A204.1 (cell line): ENCODE measurements at regions not wholly inside any gene's neighbourhood (a gene's known extent, or its start where the extent isn't known, plus 50 kb on each side); places are given as distances from the start of the nearest gene placed in this dataset.
A peak's percentile ranks its signal among the peaks of the same experiment; 100 is the strongest.
"Not testable (repeated sequence)": the region's sequence is repeated elsewhere in the genome, so short reads cannot be mapped to it uniquely, and the experiment has no call there.

ENCODE experiments used
- FAIRE-seq: peaks from 2 replicates; lab custom pipeline; 2012; peaks lifted over from hg19 to GRCh38; lab: Jason Lieb, UNC

- peak; percentile 70 for FAIRE-seq
Measured at GRCh38 chr9:589723-590122, 251.8 kb upstream of the DMRT1 start.

GRCh38 chr9:591292-591691 lies 250.2 kb upstream of the DMRT1 start:
- no peak for FAIRE-seq

DNA sequence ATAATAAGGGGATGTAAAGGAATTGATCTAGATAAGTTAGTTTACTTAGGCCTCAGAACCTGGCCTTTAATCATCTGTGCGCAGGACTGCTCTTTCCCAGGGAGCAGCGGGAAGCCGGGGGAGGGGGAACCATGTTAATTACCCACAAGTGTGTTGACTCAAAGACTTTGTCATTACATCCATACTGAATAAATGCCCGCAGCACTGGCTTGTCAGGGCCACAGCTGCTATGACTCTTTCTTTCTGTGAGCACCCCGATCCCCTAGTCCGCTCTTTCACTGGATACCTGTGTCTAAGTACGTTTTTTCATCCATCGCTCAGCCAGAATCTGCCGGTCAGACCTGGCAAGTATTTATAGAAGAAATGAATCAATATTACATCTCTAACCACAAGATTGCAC lies 249.3 kb upstream of the DMRT1 start:
- FAIRE-seq = peak; percentile 9

DNA sequence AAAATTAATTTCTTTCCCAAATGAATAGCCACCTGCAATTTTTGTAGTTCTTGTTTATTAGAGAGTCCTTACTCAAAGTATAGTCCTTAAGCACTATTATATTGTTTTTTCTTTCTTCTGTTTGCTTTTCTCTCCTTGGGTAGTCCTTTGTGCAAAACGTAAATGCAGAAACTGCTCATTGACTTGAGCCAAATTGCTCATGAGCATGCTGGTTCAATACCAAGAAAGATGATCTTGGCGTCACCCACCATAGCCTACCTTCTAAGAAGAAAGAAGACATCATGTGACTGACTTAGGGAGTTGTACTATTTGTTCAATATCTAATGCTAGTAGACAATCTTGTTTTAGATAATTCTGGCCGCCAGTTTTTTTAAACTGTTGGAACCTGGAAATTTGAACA lies 248.8 kb upstream of the DMRT1 start:
- no peak for FAIRE-seq

DNA sequence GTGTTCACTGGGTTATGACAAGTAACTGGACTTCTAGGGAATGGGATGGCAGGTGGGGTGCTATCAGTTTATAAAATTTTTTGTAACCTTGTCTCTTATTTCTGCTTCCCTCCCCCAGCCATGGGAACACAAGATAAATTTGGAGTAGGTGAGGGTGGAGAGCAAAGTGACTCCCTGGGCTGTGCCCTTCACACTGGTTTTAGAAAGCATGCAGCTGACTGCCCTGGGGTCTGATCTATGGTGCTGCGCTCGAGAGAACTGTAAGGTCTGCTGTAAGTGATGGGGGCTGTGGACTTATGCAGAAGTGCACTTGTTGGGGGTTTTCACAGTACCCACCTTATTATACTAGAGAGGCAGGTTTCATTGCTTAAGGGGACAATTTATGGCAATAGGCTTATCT lies 247.7 kb upstream of the DMRT1 start:
- FAIRE-seq = no peak

DNA sequence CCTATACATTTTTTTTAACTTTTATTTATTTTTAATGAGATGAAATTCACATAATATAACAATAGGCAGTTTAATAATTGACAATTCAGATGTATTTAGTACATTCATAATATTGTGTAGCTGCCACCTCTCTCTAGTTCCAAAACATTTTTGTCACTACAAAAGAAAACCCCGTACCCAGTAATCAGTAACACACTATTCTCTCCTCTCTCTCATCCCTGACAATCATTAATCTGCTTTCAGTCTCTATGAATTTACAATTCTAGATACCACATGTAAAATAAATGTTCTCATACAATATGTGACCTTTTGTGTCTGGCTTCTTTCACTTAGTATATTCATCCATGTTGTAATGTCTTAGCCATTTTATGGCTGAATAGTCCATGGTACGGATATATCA lies 244.8 kb upstream of the DMRT1 start:
- FAIRE-seq = no peak

GRCh38 chr9:600006-600405 lies 241.5 kb upstream of the DMRT1 start:
- no peak for FAIRE-seq

DNA sequence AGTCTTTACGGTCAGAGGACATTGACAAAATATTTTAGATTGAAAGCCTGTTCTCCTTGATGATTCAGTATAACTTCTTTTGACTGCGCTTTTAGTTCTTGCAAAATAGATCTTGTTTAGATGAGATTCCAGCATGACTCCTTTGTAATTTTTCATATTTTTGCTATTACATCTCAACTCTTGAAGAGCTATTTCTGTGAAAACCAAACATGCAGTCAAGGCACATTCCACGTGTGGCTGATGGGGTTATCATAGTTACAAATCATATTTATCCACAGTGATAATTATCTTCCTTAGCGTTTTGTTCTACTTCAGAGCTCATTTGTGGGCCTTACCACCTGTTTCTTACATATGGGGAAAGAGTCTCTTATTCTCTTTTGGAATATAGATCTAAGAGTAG lies 238.8 kb upstream of the DMRT1 start:
- FAIRE-seq = no peak

DNA sequence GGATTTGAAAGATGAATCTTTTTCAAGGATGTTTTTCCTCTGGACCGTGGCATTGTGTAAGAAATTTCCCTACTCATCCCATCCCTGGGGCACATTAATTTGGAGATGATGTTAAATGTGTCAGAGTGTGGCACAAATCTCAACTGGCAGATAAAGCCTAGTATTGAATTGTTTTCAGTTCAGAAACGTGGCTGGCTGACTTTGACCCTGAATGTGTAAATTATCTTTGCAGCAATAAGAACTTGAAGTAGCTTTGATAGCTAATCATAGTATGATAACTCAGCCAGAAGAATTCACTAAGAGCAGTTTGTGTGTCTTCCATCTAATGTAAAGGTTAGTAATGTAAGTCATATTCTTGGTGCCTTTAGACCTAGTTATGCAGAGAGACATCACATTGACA lies 238.4 kb upstream of the DMRT1 start:
- FAIRE-seq = no peak

DNA sequence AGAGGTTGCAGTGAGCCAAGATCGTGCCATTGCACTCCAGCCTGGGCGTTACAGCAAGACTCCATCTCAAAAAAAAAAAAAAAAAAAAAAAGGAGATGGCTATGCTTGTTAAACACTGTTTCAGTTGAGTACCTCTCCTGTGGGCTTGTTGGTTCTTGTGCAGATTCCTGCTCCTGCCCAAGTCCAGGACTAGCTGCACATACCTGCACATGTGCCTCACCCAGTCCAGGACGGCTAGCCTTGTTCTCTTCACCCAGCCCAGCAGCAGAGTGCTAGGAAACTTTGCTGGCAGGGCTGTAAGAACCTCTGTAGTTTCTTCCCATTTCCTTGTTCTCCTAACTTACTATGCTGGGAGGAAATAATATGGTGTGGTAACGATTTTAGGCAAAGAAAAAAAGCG lies 234.1 kb upstream of the DMRT1 start:
- FAIRE-seq = no peak

GRCh38 chr9:613771-614347 lies 227.6 kb upstream of the DMRT1 start:
- peak; percentile 99 for FAIRE-seq

GRCh38 chr9:614431-614830 lies 227.1 kb upstream of the DMRT1 start:
- no peak for FAIRE-seq

GRCh38 chr9:615756-616155 lies 225.7 kb upstream of the DMRT1 start:
- FAIRE-seq = no peak

- no peak for FAIRE-seq
Measured at GRCh38 chr9:616694-617093, 224.8 kb upstream of the DMRT1 start.

- FAIRE-seq = no peak
Measured at GRCh38 chr9:617445-618085, 223.9 kb upstream of the DMRT1 start.

DNA sequence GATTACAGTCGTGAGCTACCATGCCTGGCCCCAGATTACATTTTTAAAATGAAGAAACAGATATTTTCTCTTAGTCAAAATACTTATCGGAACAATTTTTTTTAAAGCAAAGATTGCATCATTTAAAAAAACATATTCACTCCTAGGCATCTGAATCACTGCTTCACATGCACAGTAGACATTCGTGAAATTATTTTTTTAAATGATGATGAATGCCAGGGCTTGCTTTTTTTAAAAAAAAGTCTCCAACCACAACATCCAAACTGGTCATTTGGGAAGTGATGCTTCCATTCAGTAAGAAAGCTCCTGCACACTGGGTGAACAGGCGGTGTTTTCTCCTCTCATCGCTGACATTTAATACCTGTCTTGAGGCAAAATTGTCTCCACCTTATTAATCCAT lies 223.0 kb upstream of the DMRT1 start:
- peak; percentile 14 for FAIRE-seq

- FAIRE-seq = no peak
Measured at GRCh38 chr9:621201-621855, 220.2 kb upstream of the DMRT1 start.

DNA sequence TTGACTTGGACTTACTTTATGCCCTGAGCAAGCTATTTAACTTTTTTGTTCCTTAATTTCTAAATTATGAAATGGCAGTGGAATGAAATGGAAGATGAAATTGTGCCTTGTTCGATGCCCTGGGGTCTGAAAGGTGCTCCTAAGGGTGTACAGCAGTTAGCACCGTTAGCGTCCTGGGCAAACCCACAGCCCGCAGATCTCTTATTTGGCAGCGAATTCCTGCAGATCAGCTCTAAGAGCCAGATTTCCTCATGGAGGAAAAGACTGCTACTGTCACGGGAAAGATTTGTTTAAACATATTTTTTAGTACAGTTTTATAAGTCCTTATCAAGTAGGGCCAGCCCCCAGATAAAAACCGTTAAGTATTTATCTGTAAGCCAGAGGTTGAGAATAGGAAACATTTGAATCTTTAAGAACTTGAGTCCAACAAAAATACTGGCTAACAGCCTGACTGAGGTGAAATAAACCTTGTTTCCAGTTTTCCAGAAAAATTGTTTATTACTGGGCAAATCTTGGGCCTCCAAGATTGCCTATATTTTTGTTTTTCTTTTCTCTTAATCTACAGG lies 216.5 kb upstream of the DMRT1 start:
- peak; percentile 6 for FAIRE-seq

- FAIRE-seq = no peak
Measured at GRCh38 chr9:625613-626012, 215.9 kb upstream of the DMRT1 start.

DNA sequence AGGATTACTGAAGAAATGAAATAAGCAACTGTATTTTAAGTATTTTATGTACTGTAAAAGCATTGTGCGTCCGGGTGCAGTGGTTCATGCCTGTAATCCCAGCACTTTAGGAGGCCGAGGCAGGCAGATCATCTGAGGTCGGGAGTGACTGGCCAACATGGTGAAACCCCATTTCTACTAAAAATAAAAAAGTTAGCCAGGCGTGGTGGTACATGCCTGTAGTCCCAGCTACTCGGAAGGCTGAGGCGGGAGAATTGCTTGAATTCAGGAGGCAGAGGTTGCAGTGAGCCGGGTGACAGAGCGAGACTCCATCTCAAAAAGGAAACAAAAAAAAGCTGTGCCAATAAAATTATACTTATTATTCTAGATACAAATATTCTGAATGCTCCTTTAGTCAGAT lies 215.4 kb upstream of the DMRT1 start:
- not testable (repeated sequence) for FAIRE-seq

DNA sequence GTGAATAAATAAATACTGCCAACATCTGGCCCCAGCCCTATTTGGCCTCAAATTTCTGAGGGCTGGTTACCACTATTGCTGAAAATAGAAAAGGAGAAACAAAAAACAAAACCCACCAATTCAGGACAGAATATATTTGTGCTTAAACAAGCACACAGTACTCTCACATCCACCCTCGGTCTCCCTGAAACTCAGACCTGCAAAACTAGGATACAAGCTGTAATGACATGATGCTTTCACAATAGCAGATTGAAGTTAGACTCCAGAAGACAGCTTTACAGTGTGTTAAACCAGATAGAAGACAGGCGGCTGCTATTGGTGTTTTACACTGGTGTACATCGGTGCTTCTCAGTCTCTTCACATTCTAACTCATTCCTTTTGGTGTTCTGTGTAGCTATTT lies 214.9 kb upstream of the DMRT1 start:
- FAIRE-seq = no peak

GRCh38 chr9:627336-627970 lies 214.0 kb upstream of the DMRT1 start:
- no peak for FAIRE-seq

DNA sequence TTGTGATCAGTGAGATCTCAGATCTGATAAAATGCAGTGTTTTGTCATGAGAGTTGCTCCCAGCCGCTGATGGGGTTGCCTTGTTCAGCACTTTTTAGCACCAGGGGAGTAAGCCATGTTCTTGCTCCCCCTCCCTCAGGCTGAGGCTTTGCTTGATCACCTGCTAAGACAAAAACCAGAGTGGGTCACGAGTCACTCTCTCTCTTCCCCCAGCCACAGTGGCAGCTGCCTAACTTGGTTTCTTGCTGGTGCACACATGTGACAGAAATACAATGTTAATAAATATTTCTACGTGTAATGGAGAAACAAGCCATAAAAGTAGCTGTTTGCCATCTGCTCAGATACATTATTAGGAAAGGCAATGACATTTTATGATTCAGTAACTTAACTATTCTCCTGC lies 212.4 kb upstream of the DMRT1 start:
- FAIRE-seq = no peak
